ENCODE measurements at regions not wholly inside any gene's neighbourhood (a gene's known extent, or its start where the extent isn't known, plus 50 kb on each side); places are given as distances from the start of the nearest gene placed in this dataset.

DNA sequence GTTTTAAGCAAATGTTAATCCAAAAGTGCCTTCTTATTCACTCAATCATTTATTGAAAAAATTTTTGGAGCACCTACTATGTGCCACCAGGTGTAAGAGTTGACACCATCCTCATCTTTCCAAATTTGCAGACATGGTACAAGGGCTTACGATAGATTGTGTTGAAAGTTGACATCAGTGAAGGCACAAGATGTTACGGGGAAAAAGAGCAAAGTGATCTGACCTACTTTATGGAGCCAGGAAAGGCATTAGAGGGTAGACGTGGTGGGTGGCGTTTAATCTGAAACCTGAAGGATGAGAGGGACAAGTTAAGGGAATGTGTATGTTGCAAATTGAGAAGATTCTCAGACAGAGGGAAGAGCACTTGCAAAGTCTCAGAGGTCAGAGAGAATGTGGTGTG lies 167.8 kb upstream of the HAND2 start:
- TF ChIP-seq, protein P1, sequence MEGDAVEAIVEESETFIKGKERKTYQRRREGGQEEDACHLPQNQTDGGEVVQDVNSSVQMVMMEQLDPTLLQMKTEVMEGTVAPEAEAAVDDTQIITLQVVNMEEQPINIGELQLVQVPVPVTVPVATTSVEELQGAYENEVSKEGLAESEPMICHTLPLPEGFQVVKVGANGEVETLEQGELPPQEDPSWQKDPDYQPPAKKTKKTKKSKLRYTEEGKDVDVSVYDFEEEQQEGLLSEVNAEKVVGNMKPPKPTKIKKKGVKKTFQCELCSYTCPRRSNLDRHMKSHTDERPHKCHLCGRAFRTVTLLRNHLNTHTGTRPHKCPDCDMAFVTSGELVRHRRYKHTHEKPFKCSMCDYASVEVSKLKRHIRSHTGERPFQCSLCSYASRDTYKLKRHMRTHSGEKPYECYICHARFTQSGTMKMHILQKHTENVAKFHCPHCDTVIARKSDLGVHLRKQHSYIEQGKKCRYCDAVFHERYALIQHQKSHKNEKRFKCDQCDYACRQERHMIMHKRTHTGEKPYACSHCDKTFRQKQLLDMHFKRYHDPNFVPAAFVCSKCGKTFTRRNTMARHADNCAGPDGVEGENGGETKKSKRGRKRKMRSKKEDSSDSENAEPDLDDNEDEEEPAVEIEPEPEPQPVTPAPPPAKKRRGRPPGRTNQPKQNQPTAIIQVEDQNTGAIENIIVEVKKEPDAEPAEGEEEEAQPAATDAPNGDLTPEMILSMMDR (IDR thresholded peaks at IDR 0.05; ENCODE audit: insufficient read depth, low read length): no peak
- TF ChIP-seq POLR2AphosphoS5 (IDR thresholded peaks at IDR 0.05; ENCODE audit: low read depth): no peak
- TF ChIP-seq, protein P2, sequence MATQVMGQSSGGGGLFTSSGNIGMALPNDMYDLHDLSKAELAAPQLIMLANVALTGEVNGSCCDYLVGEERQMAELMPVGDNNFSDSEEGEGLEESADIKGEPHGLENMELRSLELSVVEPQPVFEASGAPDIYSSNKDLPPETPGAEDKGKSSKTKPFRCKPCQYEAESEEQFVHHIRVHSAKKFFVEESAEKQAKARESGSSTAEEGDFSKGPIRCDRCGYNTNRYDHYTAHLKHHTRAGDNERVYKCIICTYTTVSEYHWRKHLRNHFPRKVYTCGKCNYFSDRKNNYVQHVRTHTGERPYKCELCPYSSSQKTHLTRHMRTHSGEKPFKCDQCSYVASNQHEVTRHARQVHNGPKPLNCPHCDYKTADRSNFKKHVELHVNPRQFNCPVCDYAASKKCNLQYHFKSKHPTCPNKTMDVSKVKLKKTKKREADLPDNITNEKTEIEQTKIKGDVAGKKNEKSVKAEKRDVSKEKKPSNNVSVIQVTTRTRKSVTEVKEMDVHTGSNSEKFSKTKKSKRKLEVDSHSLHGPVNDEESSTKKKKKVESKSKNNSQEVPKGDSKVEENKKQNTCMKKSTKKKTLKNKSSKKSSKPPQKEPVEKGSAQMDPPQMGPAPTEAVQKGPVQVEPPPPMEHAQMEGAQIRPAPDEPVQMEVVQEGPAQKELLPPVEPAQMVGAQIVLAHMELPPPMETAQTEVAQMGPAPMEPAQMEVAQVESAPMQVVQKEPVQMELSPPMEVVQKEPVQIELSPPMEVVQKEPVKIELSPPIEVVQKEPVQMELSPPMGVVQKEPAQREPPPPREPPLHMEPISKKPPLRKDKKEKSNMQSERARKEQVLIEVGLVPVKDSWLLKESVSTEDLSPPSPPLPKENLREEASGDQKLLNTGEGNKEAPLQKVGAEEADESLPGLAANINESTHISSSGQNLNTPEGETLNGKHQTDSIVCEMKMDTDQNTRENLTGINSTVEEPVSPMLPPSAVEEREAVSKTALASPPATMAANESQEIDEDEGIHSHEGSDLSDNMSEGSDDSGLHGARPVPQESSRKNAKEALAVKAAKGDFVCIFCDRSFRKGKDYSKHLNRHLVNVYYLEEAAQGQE (IDR thresholded peaks at IDR 0.05; ENCODE audit: insufficient replicate concordance, low read depth): no peak

All from HL-60 (cell line).